HCT116 (cell line): ENCODE measurements at regions not wholly inside any gene's neighbourhood (a gene's known extent, or its start where the extent isn't known, plus 50 kb on each side); places are given as distances from the start of the nearest gene placed in this dataset.

ENCODE experiments used
- MAX ChIP-seq: IDR thresholded peaks from 2 replicates; pipeline ENCODE4 v1.6.1; 2012
- POLR2A ChIP-seq: IDR thresholded peaks from 2 replicates; pipeline ENCODE4 v1.7.0; 2011; ENCODE audit warnings: borderline replicate concordance; ENCODE audit not compliant: insufficient read depth, insufficient read length; ENCODE audit errors: extremely low read depth
- RAD21 ChIP-seq: IDR thresholded peaks from 2 replicates; pipeline ENCODE4 v1.6.1; 2012; ENCODE audit warnings: low read depth, mild to moderate bottlenecking
- SIN3A ChIP-seq: IDR thresholded peaks from 2 replicates; pipeline ENCODE4 v1.6.1; 2012; ENCODE audit warnings: low read depth
- SP1 ChIP-seq: IDR thresholded peaks from 2 replicates; pipeline ENCODE4 v1.6.1; 2012; ENCODE audit warnings: low read depth
- TCF7L2 ChIP-seq: IDR thresholded peaks from 2 replicates; pipeline ENCODE4 v1.7.0; 2011; ENCODE audit warnings: borderline replicate concordance, inconsistent platforms; ENCODE audit not compliant: insufficient read depth, insufficient read length; ENCODE audit errors: extremely low read depth
- TF ChIP-seq, protein P1 (sequence below), 3 experiments: fragments of 200-600 bp in 1 of 3; sonication (generic) in 1 of 3; IDR thresholded peaks in 2 of 3; conservative IDR thresholded peaks in 1 of 3; 2 replicates each; pipeline ENCODE4 v1.5.1; 2012 to 2017; ENCODE audit warnings: low read depth in 2 of 3, low read length in 2 of 3, antibody characterized with exemption in 1 of 3, borderline replicate concordance in 1 of 3, control low read depth in 1 of 3, mild to moderate bottlenecking in 1 of 3, mixed read lengths in 1 of 3, mixed run types in 1 of 3, moderate library complexity in 1 of 3; ENCODE audit not compliant: insufficient read depth in 1 of 3
- TF ChIP-seq, protein P2 (sequence below): IDR thresholded peaks from 2 replicates; pipeline ENCODE4 v1.6.1; 2012

DNA sequence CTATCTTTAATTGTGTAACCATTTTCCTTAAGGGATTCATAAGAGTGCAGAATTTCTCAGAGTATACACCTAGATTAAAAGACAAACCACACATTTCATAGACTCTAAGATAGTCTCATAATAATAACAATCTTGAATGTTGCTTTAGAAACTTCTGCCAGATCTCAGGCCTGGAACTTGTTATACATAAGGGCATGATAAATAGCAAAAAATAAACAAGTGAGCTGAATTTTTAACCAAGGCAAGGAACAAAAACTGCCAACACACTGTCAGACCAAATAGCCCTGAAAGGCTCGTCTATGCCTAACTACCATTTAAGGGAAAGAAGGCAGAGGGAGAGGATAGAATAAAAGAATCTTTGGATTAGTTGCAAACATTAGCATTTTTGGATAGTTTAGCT, 65.8 kb upstream of the SEMA3C start:
- TF ChIP-seq, protein P1, sequence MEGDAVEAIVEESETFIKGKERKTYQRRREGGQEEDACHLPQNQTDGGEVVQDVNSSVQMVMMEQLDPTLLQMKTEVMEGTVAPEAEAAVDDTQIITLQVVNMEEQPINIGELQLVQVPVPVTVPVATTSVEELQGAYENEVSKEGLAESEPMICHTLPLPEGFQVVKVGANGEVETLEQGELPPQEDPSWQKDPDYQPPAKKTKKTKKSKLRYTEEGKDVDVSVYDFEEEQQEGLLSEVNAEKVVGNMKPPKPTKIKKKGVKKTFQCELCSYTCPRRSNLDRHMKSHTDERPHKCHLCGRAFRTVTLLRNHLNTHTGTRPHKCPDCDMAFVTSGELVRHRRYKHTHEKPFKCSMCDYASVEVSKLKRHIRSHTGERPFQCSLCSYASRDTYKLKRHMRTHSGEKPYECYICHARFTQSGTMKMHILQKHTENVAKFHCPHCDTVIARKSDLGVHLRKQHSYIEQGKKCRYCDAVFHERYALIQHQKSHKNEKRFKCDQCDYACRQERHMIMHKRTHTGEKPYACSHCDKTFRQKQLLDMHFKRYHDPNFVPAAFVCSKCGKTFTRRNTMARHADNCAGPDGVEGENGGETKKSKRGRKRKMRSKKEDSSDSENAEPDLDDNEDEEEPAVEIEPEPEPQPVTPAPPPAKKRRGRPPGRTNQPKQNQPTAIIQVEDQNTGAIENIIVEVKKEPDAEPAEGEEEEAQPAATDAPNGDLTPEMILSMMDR (IDR thresholded peaks at IDR 0.05 in 2 of 3, conservative IDR thresholded peaks at IDR 0.05 in 1 of 3; ENCODE audit: borderline replicate concordance in 1 of 3, insufficient read depth in 1 of 3, low read depth in 2 of 3, low read length in 2 of 3) = no peak
- no peak for TF ChIP-seq POLR2A
- no peak for TF ChIP-seq SIN3A
- no peak for TF ChIP-seq TCF7L2
- no peak for TF ChIP-seq MAX
- TF ChIP-seq RAD21 = no peak
- TF ChIP-seq, protein P2, sequence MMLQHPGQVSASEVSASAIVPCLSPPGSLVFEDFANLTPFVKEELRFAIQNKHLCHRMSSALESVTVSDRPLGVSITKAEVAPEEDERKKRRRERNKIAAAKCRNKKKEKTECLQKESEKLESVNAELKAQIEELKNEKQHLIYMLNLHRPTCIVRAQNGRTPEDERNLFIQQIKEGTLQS = no peak
- TF ChIP-seq SP1 = no peak
